22Rv1 (cell line): ENCODE measurements at regions not wholly inside any gene's neighbourhood (a gene's known extent, or its start where the extent isn't known, plus 50 kb on each side); places are given as distances from the start of the nearest gene placed in this dataset.

Experiments
- H3K27ac ChIP-seq: fragments of 450-650 bp; 2 replicates; pipeline ENCODE4 v1.5.1; 2017
- ZFX ChIP-seq: fragments of 450-650 bp; IDR thresholded peaks from 2 replicates; pipeline ENCODE4 v1.6.1; 2017; ENCODE audit warnings: antibody characterized with exemption, borderline replicate concordance
- TF ChIP-seq, protein P1 (sequence below): fragments of 450-650 bp; IDR thresholded peaks from 2 replicates; pipeline ENCODE4 v1.5.1; 2017; ENCODE audit warnings: mild to moderate bottlenecking

DNA sequence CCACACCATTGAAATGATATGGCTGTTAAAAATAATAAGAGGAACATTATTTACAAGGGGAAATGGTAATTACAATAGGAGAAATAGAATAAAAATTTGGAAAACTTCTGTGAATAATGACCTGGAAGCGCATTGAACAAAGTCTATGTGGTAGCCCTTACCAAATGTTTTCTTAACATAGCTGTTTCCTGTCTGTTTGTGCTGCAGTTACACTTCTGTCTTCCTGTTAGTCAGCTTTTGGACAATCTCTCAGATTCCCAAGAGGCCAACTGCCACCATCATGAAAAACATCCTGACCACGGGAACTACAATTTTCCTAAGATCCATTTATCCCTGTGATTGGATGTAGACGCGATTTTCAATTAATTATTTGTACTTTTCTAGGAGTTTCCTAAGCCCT lies 754.4 kb upstream of the MARCKS start:
- TF ChIP-seq, protein P1, sequence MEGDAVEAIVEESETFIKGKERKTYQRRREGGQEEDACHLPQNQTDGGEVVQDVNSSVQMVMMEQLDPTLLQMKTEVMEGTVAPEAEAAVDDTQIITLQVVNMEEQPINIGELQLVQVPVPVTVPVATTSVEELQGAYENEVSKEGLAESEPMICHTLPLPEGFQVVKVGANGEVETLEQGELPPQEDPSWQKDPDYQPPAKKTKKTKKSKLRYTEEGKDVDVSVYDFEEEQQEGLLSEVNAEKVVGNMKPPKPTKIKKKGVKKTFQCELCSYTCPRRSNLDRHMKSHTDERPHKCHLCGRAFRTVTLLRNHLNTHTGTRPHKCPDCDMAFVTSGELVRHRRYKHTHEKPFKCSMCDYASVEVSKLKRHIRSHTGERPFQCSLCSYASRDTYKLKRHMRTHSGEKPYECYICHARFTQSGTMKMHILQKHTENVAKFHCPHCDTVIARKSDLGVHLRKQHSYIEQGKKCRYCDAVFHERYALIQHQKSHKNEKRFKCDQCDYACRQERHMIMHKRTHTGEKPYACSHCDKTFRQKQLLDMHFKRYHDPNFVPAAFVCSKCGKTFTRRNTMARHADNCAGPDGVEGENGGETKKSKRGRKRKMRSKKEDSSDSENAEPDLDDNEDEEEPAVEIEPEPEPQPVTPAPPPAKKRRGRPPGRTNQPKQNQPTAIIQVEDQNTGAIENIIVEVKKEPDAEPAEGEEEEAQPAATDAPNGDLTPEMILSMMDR: no peak
- no peak for TF ChIP-seq ZFX
- H3K27ac ChIP-seq: no peak overlapping the region

DNA sequence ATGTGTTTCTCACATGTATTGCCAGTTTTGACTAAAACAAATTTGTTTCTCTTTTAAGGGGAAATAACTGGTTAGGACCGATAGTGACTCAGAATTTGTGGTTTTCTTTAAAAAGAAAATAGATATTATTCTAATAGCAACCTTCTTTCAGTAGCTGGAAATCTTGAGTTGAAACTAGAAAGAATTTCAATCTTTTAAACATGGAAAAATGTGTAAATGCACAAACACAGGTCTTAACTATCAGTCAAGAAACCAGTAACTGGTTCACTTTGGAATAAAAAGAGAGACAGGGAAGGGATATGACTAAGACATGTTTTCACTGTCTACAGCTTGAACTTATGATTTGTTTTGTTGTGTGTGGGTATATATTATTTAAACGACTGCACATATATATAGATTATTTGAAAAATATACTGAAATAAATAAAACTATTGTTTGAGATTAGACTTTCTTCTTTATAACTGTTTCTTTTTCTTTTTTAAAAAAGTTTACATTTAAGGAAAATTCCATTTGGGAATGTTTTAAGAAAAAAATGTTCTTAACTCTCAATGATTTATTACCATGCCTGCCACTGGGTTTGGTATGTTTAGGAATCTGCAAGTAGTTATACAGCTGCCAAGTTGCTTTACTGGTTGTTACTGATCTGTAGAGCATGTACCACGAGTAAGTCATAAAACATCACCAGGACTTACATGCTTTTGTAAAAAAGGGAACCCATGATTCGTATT lies 753.3 kb upstream of the MARCKS start:
- TF ChIP-seq ZFX: no peak
- TF ChIP-seq, protein P1: no peak
- H3K27ac ChIP-seq: no peak overlapping the region

DNA sequence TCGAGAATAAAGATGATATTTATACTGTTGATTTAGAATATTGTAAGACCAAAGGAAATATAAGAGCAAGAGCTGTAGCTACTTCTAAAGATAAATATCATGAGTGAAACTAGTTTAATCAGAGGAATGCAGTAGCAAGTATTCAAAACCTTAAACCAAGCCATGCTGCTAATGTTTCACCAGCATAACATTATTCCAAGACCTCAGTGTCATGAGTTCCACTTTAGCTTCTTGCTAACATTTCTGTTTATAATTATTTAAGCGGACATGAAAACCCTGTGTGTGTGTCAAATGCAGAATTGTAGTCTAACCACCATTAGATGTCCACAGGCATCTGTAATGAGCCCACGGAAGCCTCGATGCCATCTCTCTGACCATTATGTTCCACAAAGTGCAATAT lies 752.6 kb upstream of the MARCKS start:
- no peak overlapping the region for H3K27ac ChIP-seq
- TF ChIP-seq, protein P1: no peak
- TF ChIP-seq ZFX: no peak

DNA sequence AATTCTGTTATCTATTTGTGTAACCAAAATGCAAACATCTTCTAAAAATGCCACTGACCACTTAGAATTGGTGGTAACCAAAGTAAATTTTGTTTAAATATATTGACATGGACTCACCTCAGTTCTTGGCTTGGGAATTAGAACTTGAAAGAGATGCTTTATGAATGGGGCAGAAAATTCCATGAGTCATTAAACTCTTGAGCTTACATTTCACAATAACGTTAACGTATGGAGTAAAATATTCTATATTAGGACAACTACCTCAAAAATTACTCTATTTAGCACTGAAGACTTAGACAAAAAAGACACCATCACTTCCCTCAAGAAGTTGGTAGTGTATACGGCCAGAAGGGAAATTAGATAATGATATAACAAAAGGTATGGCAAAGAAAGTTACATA lies 752.2 kb upstream of the MARCKS start:
- no peak for TF ChIP-seq ZFX
- TF ChIP-seq, protein P1: no peak
- H3K27ac ChIP-seq: no peak overlapping the region

DNA sequence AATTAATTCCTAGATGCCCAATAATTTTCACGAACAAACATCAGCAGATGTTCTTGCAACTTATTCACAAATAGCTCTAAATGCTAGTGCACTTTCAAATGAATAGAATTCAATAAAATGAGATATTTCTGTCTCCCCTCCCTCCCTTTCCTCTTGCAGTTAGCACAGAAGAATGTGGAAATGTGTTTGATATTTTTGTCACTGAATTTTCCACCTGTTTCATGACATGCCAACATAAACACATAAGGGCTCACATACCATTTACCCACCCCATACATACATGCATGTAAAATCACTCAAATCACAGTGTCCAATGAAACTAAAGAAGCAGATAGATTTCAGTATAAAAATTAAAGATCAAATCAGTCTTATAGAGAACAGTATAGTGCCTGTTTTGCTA lies 746.9 kb upstream of the MARCKS start:
- no peak for TF ChIP-seq ZFX
- TF ChIP-seq, protein P1: no peak

DNA sequence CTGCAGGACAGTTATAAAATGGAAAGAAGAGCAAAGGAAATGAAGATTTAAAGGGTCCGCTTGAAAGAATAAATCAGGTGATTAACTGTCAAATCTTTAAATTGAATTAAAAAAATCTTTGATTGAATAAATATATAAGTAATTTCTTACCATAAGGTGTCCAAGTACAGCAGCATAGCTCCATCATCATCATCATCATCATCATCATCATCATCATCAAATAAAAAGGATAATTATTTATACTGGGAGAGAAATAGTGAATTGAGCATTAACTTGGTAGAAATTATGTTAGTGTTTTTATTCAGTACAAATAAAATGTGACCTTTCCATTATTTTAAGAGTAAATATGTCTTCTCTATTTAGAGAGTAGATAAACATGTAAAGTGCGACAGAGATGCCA lies 745.6 kb upstream of the MARCKS start:
- no peak overlapping the region for H3K27ac ChIP-seq
- TF ChIP-seq, protein P1: no peak
- TF ChIP-seq ZFX: no peak

More for the DNA sequence above, 746.9 kb upstream of the MARCKS start:
- no peak overlapping the region for H3K27ac ChIP-seq

DNA sequence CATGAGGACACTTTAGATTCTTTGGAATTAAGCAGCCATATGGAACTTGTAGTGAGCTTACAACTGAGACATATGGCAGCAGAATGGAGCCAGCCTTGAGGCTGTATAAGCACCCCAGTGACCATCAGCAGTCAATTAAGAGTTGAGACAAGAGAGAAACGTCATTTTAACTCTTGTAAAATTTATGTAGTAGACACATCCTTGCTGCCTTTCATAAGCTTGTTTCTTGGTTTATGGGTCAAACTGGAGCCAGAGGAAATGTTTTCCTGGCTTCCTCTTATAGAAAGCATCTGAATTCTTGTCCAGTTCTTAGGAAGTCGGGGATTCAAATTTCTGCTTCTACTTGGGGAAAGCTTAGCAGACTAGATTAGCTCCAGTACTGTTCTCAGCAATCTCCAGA lies 745.1 kb upstream of the MARCKS start:
- H3K27ac ChIP-seq: no peak overlapping the region
- TF ChIP-seq ZFX: no peak
- TF ChIP-seq, protein P1: no peak
